ENCODE measurements at regions not wholly inside any gene's neighbourhood (a gene's known extent, or its start where the extent isn't known, plus 50 kb on each side); places are given as distances from the start of the nearest gene placed in this dataset.

DNA sequence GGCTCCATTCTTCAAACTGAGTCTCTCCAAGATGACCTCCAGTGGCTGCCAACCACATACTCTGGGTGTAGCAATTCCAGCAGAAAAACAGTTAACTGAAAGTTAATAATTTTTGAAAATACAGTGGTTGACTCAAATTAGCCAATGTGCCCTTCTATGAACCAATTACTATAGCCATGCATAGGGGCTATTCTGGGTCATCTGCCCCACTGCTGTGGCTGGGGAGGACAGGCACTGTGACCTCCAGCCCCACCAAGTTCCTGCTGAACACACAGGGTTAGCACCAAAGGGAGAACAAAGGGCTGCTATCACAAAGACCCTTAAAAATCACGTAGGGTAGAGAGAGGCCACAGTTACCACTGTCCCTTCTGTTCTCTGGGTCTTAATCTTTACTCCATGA, 123.0 kb downstream of the IRS1 start:
- no peak for DNase-seq
- no peaks in the 10 kb centered on the region for H3K27me3 Mint-ChIP-seq (ENCODE audit: unreplicated experiment)
- TF ChIP-seq, protein P1, sequence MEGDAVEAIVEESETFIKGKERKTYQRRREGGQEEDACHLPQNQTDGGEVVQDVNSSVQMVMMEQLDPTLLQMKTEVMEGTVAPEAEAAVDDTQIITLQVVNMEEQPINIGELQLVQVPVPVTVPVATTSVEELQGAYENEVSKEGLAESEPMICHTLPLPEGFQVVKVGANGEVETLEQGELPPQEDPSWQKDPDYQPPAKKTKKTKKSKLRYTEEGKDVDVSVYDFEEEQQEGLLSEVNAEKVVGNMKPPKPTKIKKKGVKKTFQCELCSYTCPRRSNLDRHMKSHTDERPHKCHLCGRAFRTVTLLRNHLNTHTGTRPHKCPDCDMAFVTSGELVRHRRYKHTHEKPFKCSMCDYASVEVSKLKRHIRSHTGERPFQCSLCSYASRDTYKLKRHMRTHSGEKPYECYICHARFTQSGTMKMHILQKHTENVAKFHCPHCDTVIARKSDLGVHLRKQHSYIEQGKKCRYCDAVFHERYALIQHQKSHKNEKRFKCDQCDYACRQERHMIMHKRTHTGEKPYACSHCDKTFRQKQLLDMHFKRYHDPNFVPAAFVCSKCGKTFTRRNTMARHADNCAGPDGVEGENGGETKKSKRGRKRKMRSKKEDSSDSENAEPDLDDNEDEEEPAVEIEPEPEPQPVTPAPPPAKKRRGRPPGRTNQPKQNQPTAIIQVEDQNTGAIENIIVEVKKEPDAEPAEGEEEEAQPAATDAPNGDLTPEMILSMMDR (IDR thresholded peaks at IDR 0.05; ENCODE audit: unreplicated experiment): no peak
- no peak overlapping the region for H3K4me3 Mint-ChIP-seq (ENCODE audit: low read depth, unreplicated experiment)
- BruUV-seq (replicated peaks): no TSS peak
- CTCF ChIA-PET: no interaction called here
- intact Hi-C loops (cut with micrococcal nuclease; ENCODE audit: unreplicated experiment): no loop called here
- H3K4me1 Mint-ChIP-seq (ENCODE audit: low read depth, unreplicated experiment): peaks cover 33% of the 10 kb centered on the region
- H3K36me3 Mint-ChIP-seq (ENCODE audit: insufficient read depth, unreplicated experiment): peaks cover 7% of the 10 kb centered on the region
- no peak overlapping the region for H3K27ac Mint-ChIP-seq (ENCODE audit: unreplicated experiment)
- no peaks in the 10 kb centered on the region for H3K9me3 Mint-ChIP-seq (ENCODE audit: low read depth, unreplicated experiment)

DNA sequence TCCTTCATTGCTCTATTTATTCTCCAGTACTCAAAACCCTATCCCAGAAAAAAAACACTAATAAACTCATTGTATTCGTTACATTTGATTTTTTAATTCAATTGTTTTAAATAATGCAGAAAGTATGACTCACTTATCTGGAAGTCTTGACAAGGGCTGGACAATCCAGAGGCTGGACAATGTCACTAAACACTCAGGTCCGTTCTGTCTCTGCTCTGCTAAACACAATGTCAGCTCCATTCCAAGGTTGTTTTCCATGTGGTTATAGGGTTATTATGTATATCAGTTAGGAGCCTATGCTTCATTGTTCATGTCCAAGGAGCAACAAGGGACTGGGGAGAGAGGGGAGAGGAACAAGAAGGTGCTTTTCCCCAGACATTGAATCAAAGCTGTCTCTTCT, 125.5 kb downstream of the IRS1 start:
- no TSS peak for BruUV-seq (replicated peaks)
- Mint-ChIP-seq H3K36me3 (ENCODE audit: insufficient read depth, unreplicated experiment) (peaks cover 7% of the 10 kb centered on the region), H3K4me1 (ENCODE audit: low read depth, unreplicated experiment) (peaks cover 39% of the 10 kb centered on the region), H3K27ac (ENCODE audit: unreplicated experiment) (peak overlapping the region; percentile 73), H3K9me3 (ENCODE audit: low read depth, unreplicated experiment) (no peaks in the 10 kb centered on the region), H3K27me3 (ENCODE audit: unreplicated experiment) (no peaks in the 10 kb centered on the region), H3K4me3 (ENCODE audit: low read depth, unreplicated experiment) (no peak overlapping the region)
- TF ChIP-seq, protein P1 (IDR thresholded peaks at IDR 0.05; ENCODE audit: unreplicated experiment): no peak
- intact Hi-C loops (cut with micrococcal nuclease; ENCODE audit: unreplicated experiment): no loop called here
- no peak for DNase-seq
- CTCF ChIA-PET: interaction anchor here (0.6 to 1.4 kb wide), 2 partner anchors 20 to 124 kb away, joined by 3 to 4 read pairs; no protein-coding TSS in a partner anchor

- TF ChIP-seq, protein P1 (IDR thresholded peaks at IDR 0.05; ENCODE audit: unreplicated experiment): no peak
- BruUV-seq (replicated peaks): no TSS peak
- Mint-ChIP-seq H3K36me3 (ENCODE audit: insufficient read depth, unreplicated experiment) (peaks cover 7% of the 10 kb centered on the region), H3K27me3 (ENCODE audit: unreplicated experiment) (no peaks in the 10 kb centered on the region), H3K27ac (ENCODE audit: unreplicated experiment) (peak overlapping the region; percentile 73), H3K4me3 (ENCODE audit: low read depth, unreplicated experiment) (peak overlapping the region; percentile 8), H3K4me1 (ENCODE audit: low read depth, unreplicated experiment) (peaks cover 40% of the 10 kb centered on the region), H3K9me3 (ENCODE audit: low read depth, unreplicated experiment) (no peaks in the 10 kb centered on the region)
- intact Hi-C loops (cut with micrococcal nuclease; ENCODE audit: unreplicated experiment): loop anchor here (1.0 kb wide), 1 partner anchor 21 kb away; no protein-coding TSS in a partner anchor
- peak; percentile 79 for DNase-seq
- CTCF ChIA-PET: interaction anchor here (0.6 to 1.4 kb wide), 5 partner anchors 17 to 642 kb away, joined by 3 to 4 read pairs (median 3); no protein-coding TSS in a partner anchor
Observed at GRCh38 chr2:226673314-226673723, 126.3 kb downstream of the IRS1 start.

DNA sequence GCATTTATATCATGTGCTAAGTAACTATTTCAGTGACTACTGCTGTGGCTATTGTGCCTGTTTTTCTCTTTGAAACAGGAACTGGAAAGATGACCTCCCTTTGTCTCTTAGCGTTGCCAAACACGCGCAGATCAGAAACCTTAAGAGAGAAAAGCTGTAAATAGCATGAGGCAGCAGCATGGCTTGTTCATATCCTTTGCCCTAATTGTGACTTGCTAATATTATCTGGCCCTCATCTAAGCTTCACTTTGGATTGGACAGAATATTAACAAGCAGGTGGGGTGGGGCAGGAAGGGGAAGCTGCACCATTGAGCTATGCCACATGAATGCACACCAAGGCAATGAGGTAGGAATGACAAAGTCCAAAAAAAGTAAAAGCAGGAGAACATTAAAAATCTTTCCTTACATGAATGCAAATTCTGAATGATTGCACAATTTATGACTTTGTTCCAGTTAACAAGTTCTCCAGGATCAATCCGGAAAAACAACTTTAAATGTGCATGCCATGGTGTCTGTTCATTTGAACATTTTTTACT, 128.4 kb downstream of the IRS1 start:
- Mint-ChIP-seq H3K4me1 (ENCODE audit: low read depth, unreplicated experiment) (peaks cover 48% of the 10 kb centered on the region), H3K27me3 (ENCODE audit: unreplicated experiment) (no peaks in the 10 kb centered on the region), H3K4me3 (ENCODE audit: low read depth, unreplicated experiment) (no peak overlapping the region), H3K9me3 (ENCODE audit: low read depth, unreplicated experiment) (no peaks in the 10 kb centered on the region), H3K27ac (ENCODE audit: unreplicated experiment) (no peak overlapping the region), H3K36me3 (ENCODE audit: insufficient read depth, unreplicated experiment) (peaks cover 7% of the 10 kb centered on the region)
- no TSS peak for BruUV-seq (replicated peaks)
- TF ChIP-seq, protein P1 (IDR thresholded peaks at IDR 0.05; ENCODE audit: unreplicated experiment): no peak
- no peak for DNase-seq
- CTCF ChIA-PET: no interaction called here
- intact Hi-C loops (cut with micrococcal nuclease; ENCODE audit: unreplicated experiment): no loop called here

Measured in Calu3 (cell line).